ENCODE measurements at regions not wholly inside any gene's neighbourhood (a gene's known extent, or its start where the extent isn't known, plus 50 kb on each side); places are given as distances from the start of the nearest gene placed in this dataset.

DNA sequence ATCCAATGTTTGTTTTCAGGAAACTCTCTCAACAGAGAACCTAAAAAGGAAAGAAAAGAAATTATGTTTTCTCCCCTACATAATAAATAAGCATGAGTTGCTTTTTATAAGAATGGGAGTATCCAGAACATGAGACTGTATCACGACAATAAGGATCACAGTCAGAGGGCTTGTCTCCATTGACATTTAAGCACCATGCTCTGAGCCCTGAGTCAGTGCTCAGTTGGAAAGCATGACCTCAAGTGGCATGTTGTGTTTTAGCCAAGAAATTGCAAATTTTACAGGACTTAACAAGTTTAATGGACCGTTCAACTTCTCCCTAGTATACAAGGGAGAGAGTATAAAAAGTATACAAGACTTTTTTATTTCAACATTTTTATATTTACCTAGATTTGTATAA lies 431.6 kb downstream of the GJA1 start:
- Histone ChIP-seq H3K4me3 (ENCODE audit: low read depth, low read length) (no peak overlapping the region), H3K4me2 (ENCODE audit: low read length) (no peak overlapping the region), H3K4me1 (no peaks in the 10 kb centered on the region), H3K79me2 (no peaks in the 10 kb centered on the region), H3K9me3 (ENCODE audit: control insufficient read depth, low read length) (no peaks in the 10 kb centered on the region), H2AFZ (no peak overlapping the region), H3K27me3 (ENCODE audit: control insufficient read depth, insufficient read depth, low read length) (no peaks in the 10 kb centered on the region), H3K9ac (no peak overlapping the region), H3K27ac (no peak overlapping the region), H3K36me3 (ENCODE audit: control insufficient read depth, insufficient read depth, low read length) (no peaks in the 10 kb centered on the region)
- TF ChIP-seq, protein P1, sequence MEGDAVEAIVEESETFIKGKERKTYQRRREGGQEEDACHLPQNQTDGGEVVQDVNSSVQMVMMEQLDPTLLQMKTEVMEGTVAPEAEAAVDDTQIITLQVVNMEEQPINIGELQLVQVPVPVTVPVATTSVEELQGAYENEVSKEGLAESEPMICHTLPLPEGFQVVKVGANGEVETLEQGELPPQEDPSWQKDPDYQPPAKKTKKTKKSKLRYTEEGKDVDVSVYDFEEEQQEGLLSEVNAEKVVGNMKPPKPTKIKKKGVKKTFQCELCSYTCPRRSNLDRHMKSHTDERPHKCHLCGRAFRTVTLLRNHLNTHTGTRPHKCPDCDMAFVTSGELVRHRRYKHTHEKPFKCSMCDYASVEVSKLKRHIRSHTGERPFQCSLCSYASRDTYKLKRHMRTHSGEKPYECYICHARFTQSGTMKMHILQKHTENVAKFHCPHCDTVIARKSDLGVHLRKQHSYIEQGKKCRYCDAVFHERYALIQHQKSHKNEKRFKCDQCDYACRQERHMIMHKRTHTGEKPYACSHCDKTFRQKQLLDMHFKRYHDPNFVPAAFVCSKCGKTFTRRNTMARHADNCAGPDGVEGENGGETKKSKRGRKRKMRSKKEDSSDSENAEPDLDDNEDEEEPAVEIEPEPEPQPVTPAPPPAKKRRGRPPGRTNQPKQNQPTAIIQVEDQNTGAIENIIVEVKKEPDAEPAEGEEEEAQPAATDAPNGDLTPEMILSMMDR (IDR thresholded peaks at IDR 0.05), result no peak

DNA sequence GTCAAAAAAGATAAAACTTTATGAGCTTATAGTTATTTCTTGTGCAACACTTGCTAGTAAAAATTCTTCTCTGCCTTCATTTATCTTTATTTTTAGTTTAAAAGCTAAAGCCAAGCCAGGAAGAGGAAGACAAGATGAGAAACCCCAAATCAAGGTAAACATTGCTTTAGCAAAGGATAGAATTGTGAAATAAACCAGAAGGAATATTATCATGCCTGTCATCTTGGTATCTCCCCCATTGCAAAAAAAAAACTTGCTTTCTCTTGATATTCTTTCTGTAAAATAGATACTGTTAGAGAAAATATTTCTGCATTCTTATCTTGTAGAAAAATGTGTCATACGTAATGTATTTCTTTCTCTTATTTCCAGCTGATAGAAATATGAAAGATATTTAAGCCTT lies 432.8 kb downstream of the GJA1 start:
- H2AFZ ChIP-seq, result no peak overlapping the region
- H3K36me3 ChIP-seq (ENCODE audit: control insufficient read depth, insufficient read depth, low read length), result no peaks in the 10 kb centered on the region
- no peak overlapping the region for H3K4me2 ChIP-seq (ENCODE audit: low read length)
- no peak overlapping the region for H3K4me3 ChIP-seq (ENCODE audit: low read depth, low read length)
- H3K9me3 ChIP-seq (ENCODE audit: control insufficient read depth, low read length), result no peaks in the 10 kb centered on the region
- H3K4me1 ChIP-seq, result no peaks in the 10 kb centered on the region
- H3K9ac ChIP-seq, result no peak overlapping the region
- H3K27me3 ChIP-seq (ENCODE audit: control insufficient read depth, insufficient read depth, low read length), result no peaks in the 10 kb centered on the region
- H3K27ac ChIP-seq, result no peak overlapping the region
- no peaks in the 10 kb centered on the region for H3K79me2 ChIP-seq
- TF ChIP-seq, protein P1 (IDR thresholded peaks at IDR 0.05), result no peak

DNA sequence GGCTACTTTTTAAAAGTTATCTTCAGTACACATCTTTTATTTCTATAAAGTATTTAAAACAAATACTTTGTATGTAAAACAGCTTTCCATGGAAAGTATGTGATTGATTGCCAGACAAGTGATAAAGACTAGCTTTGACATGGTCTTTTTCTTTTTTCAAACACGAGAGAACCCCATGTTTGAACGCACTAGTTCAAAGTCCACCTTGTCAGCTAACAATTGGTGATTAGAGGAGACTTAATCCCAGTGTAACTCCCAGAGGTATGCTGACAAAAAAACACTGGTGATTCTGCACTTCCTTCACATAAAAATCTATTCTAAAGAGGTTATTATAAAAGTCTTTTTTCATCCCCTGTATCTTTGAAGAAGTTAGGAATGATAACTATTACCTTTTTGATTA lies 438.1 kb downstream of the GJA1 start:
- Histone ChIP-seq H3K4me3 (ENCODE audit: low read depth, low read length) (no peak overlapping the region), H3K27ac (no peak overlapping the region), H3K9ac (no peak overlapping the region), H3K79me2 (no peaks in the 10 kb centered on the region), H2AFZ (no peak overlapping the region), H3K4me2 (ENCODE audit: low read length) (no peak overlapping the region), H3K9me3 (ENCODE audit: control insufficient read depth, low read length) (no peaks in the 10 kb centered on the region), H3K27me3 (ENCODE audit: control insufficient read depth, insufficient read depth, low read length) (no peaks in the 10 kb centered on the region), H3K4me1 (no peaks in the 10 kb centered on the region), H3K36me3 (ENCODE audit: control insufficient read depth, insufficient read depth, low read length) (no peaks in the 10 kb centered on the region)
- TF ChIP-seq, protein P1 (IDR thresholded peaks at IDR 0.05), result no peak

DNA sequence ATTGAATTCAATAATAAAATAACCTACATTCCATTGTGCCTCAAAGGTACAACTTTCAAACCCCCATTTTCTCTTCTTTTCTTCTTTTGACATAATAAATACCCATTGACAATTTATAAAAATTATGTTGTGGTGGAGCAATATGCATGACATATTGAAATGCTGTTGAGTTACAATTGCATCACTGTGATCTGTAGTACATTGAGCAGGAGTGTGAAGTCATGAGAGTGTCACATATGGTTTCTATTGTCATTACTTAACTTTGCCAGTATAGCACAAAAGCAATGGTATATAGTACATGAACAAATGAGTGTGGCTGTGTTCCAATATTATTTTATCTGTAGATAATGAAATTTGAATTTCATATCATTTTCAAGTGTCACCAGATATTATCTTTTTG lies 441.3 kb downstream of the GJA1 start:
- no peaks in the 10 kb centered on the region for H3K79me2 ChIP-seq
- no peak overlapping the region for H3K4me3 ChIP-seq (ENCODE audit: low read depth, low read length)
- H3K27ac ChIP-seq, result no peak overlapping the region
- H3K27me3 ChIP-seq (ENCODE audit: control insufficient read depth, insufficient read depth, low read length), result no peaks in the 10 kb centered on the region
- H3K4me2 ChIP-seq (ENCODE audit: low read length), result no peak overlapping the region
- no peak overlapping the region for H2AFZ ChIP-seq
- H3K9ac ChIP-seq, result no peak overlapping the region
- H3K36me3 ChIP-seq (ENCODE audit: control insufficient read depth, insufficient read depth, low read length), result no peaks in the 10 kb centered on the region
- no peaks in the 10 kb centered on the region for H3K4me1 ChIP-seq
- H3K9me3 ChIP-seq (ENCODE audit: control insufficient read depth, low read length), result no peaks in the 10 kb centered on the region
- TF ChIP-seq, protein P1 (IDR thresholded peaks at IDR 0.05), result no peak

DNA sequence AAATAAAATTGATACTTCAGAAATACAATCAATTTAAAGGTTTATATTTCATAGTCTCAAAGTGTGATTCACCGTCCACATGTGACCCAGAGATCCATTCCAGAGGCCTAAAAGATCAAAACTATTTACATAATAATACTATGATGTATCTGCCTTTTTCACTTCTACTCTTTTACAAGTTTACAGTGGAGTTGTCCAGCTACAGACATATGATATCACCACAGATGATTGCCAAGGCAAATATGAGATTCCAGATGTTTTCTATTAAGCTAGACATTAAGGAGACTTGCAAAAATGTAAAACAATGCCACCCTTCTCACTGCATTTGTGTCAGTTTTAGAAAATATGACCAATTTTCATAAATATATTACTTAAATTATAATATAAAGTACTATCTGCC lies 443.7 kb downstream of the GJA1 start:
- no peaks in the 10 kb centered on the region for H3K36me3 ChIP-seq (ENCODE audit: control insufficient read depth, insufficient read depth, low read length)
- no peak overlapping the region for H3K27ac ChIP-seq

More for the DNA sequence above, 443.7 kb downstream of the GJA1 start:
- TF ChIP-seq, protein P1 (IDR thresholded peaks at IDR 0.05), result no peak
- Histone ChIP-seq H3K9ac (no peak overlapping the region), H3K9me3 (ENCODE audit: control insufficient read depth, low read length) (no peaks in the 10 kb centered on the region), H3K79me2 (no peaks in the 10 kb centered on the region), H3K4me2 (ENCODE audit: low read length) (no peak overlapping the region), H2AFZ (no peak overlapping the region), H3K4me3 (ENCODE audit: low read depth, low read length) (no peak overlapping the region), H3K4me1 (no peaks in the 10 kb centered on the region), H3K27me3 (ENCODE audit: control insufficient read depth, insufficient read depth, low read length) (no peaks in the 10 kb centered on the region)

All from parathyroid adenoma (tissue), 2 donors.